SK-N-SH treated with all-trans-retinoic acid at 6 μM for 48 hours (cell line): ENCODE measurements at regions not wholly inside any gene's neighbourhood (a gene's known extent, or its start where the extent isn't known, plus 50 kb on each side); places are given as distances from the start of the nearest gene placed in this dataset.

Source experiments
- ATAC-seq: fragments of 200-7000 bp; cut with Tn5 transposase; 3 replicates; pipeline ENCODE4 v1.9.1; 2020; ENCODE audit warnings: mild to moderate bottlenecking, moderate library complexity
- ARNTL ChIP-seq: fragments of 450-650 bp; formaldehyde crosslinking; IDR thresholded peaks from 2 replicates; pipeline ENCODE4 v1.5.0; 2020; ENCODE audit warnings: low read depth, mild to moderate bottlenecking, moderate library complexity, borderline replicate concordance
- BACH2 ChIP-seq: fragments of 250-450 bp; sonication (Bioruptor Pico); IDR thresholded peaks from 2 replicates; pipeline ENCODE4 v1.9.0; 2021; ENCODE audit warnings: mild to moderate bottlenecking, borderline replicate concordance
- CSDC2 ChIP-seq: fragments of 250-450 bp; sonication (Bioruptor Pico); IDR thresholded peaks from 2 replicates; pipeline ENCODE4 v1.5.0; 2020; ENCODE audit warnings: mild to moderate bottlenecking, moderate library complexity
- ESRRG ChIP-seq: fragments of 250-450 bp; sonication (Bioruptor Pico); IDR thresholded peaks from 2 replicates; pipeline ENCODE4 v1.6.1; 2021; ENCODE audit warnings: mild to moderate bottlenecking
- GLIS3 ChIP-seq: fragments of 250-450 bp; sonication (Bioruptor Pico); IDR thresholded peaks from 2 replicates; pipeline ENCODE4 v1.5.0; 2020; ENCODE audit warnings: mild to moderate bottlenecking, moderate library complexity
- ISL1 ChIP-seq: fragments of 250-450 bp; sonication (Bioruptor Pico); IDR thresholded peaks from 2 replicates; pipeline ENCODE4 v2.1.2; 2022; ENCODE audit warnings: mild to moderate bottlenecking, moderate library complexity
- OSR1 ChIP-seq: fragments of 250-450 bp; sonication (Bioruptor Pico); IDR thresholded peaks from 2 replicates; pipeline ENCODE4 v1.8.0; 2022; ENCODE audit warnings: moderate library complexity, mild to moderate bottlenecking, inconsistent platforms
- PPARA ChIP-seq: fragments of 250-450 bp; sonication (Bioruptor Pico); IDR thresholded peaks from 2 replicates; pipeline ENCODE4 v1.5.0; 2020; ENCODE audit warnings: mild to moderate bottlenecking, borderline replicate concordance
- RARB ChIP-seq: fragments of 250-450 bp; sonication (Bioruptor Pico); IDR thresholded peaks from 2 replicates; pipeline ENCODE4 v1.8.0; 2021; ENCODE audit warnings: mild to moderate bottlenecking, moderate library complexity
- SNAI2 ChIP-seq: fragments of 250-450 bp; sonication (Bioruptor Pico); IDR thresholded peaks from 2 replicates; pipeline ENCODE4 v1.5.0; 2020; ENCODE audit warnings: mild to moderate bottlenecking, moderate library complexity
- TCF4 ChIP-seq: fragments of 250-450 bp; sonication (Bioruptor Pico); IDR thresholded peaks from 2 replicates; pipeline ENCODE4 v1.8.0; 2021; ENCODE audit warnings: mild to moderate bottlenecking, moderate library complexity, borderline replicate concordance
- TOX ChIP-seq: fragments of 250-450 bp; sonication (Bioruptor Pico); IDR thresholded peaks from 2 replicates; pipeline ENCODE4 v1.8.0; 2021; ENCODE audit warnings: mild to moderate bottlenecking, moderate library complexity, borderline replicate concordance
- ZC3H10 ChIP-seq: fragments of 250-450 bp; sonication (Bioruptor Pico); IDR thresholded peaks from 2 replicates; pipeline ENCODE4 v1.5.1; 2021; ENCODE audit warnings: mild to moderate bottlenecking, moderate library complexity
- ZFP3 ChIP-seq: fragments of 250-450 bp; sonication (Bioruptor Pico); IDR thresholded peaks from 2 replicates; pipeline ENCODE4 v1.5.0; 2020; ENCODE audit warnings: mild to moderate bottlenecking, moderate library complexity
- ZFP30 ChIP-seq: fragments of 450-650 bp; formaldehyde crosslinking; IDR thresholded peaks from 2 replicates; pipeline ENCODE4 v1.5.0; 2022; ENCODE audit warnings: mild to moderate bottlenecking, moderate library complexity
- ZNF565 ChIP-seq: fragments of 450-650 bp; formaldehyde crosslinking; conservative IDR thresholded peaks from 2 replicates; pipeline ENCODE4 v1.5.0; 2020; ENCODE audit warnings: low read depth, mild to moderate bottlenecking, moderate library complexity
- ZNF70 ChIP-seq: fragments of 450-650 bp; formaldehyde crosslinking; IDR thresholded peaks from 2 replicates; pipeline ENCODE4 v1.5.0; 2020; ENCODE audit warnings: mild to moderate bottlenecking, moderate library complexity
- ZNF8 ChIP-seq: fragments of 450-650 bp; formaldehyde crosslinking; IDR thresholded peaks from 2 replicates; pipeline ENCODE4 v1.5.0; 2020; ENCODE audit warnings: mild to moderate bottlenecking, moderate library complexity
- TF ChIP-seq, protein P1 (sequence below): fragments of 250-450 bp; sonication (Bioruptor Pico); IDR thresholded peaks from 2 replicates; pipeline ENCODE4 v1.5.1; 2020; ENCODE audit warnings: low read depth, mild to moderate bottlenecking, moderate library complexity
- TF ChIP-seq, protein P2 (sequence below): fragments of 250-450 bp; sonication (Bioruptor Pico); IDR thresholded peaks from 2 replicates; pipeline ENCODE4 v1.5.0; 2020; ENCODE audit warnings: mild to moderate bottlenecking, moderate library complexity
- TF ChIP-seq, protein P3 (sequence below): fragments of 250-450 bp; sonication (Bioruptor Pico); IDR thresholded peaks from 2 replicates; pipeline ENCODE4 v1.5.1; 2021; ENCODE audit warnings: mild to moderate bottlenecking, moderate library complexity
- TF ChIP-seq, protein P4 (sequence below): fragments of 250-450 bp; sonication (Bioruptor Pico); IDR thresholded peaks from 2 replicates; pipeline ENCODE4 v1.8.0; 2020; ENCODE audit warnings: mild to moderate bottlenecking, moderate library complexity, borderline replicate concordance

DNA sequence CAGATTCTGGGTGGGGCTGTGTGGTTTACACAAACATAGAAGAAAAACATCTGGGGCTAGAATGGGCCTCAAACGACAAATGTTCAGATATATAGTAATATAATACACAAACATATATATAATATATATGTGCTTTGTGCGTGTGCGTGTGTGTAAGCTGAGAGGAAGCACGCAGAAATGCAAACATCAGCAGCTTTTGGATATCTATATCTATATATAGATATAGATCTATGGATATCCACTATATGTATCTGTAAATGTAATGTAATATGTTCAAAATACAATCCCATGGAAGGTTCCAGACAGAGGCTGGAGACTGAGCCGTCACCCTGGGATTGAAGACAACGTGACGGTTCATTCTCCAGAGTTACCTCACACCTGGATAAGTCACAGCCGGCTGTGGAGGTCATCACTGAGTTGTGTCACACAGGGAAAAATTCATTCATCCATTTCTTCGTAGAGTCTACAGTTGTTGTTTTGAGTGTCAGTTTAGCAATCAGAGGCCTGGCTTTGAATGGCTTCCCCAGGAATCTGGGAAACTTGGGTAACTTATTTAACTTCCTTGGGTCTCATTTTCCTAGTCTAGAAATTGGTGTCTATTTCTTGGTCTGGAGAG is 123.0 kb upstream of the CPEB4 start:
- ATAC-seq: no peak
- TF ChIP-seq BACH2 (CRISPR knock-in tag) (no peak), ZNF565 (CRISPR knock-in tag) (no peak)
- TF ChIP-seq, protein P1, sequence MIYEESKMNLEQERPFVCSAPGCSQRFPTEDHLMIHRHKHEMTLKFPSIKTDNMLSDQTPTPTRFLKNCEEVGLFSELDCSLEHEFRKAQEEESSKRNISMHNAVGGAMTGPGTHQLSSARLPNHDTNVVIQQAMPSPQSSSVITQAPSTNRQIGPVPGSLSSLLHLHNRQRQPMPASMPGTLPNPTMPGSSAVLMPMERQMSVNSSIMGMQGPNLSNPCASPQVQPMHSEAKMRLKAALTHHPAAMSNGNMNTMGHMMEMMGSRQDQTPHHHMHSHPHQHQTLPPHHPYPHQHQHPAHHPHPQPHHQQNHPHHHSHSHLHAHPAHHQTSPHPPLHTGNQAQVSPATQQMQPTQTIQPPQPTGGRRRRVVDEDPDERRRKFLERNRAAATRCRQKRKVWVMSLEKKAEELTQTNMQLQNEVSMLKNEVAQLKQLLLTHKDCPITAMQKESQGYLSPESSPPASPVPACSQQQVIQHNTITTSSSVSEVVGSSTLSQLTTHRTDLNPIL: no peak

DNA sequence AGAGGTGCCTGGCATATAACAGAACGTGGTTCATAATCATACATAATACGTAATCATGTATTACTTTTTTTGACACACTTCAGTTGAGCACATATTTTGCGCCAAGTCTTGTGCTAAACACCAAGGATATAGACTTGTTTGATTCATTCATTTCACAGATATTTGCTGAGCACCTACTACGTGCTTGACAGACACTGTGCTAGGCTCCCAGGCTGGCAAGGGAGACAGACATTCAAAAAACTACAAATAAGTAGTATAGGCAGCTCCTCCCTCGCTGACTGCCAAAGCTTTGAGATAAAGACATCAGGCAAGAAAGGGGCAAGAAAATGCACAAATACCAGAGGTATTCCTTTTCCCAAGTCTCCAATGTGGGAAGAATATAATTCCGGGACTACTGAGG is 122.5 kb upstream of the CPEB4 start:
- ATAC-seq: no peak
- no peak for TF ChIP-seq GLIS3 (CRISPR knock-in tag)
- TF ChIP-seq PPARA: no peak
- TF ChIP-seq ARNTL (CRISPR knock-in tag): no peak
- no peak for TF ChIP-seq TOX
- no peak for TF ChIP-seq TCF4 (CRISPR knock-in tag)
- no peak for TF ChIP-seq ZNF565 (CRISPR knock-in tag)
- TF ChIP-seq, protein P2, sequence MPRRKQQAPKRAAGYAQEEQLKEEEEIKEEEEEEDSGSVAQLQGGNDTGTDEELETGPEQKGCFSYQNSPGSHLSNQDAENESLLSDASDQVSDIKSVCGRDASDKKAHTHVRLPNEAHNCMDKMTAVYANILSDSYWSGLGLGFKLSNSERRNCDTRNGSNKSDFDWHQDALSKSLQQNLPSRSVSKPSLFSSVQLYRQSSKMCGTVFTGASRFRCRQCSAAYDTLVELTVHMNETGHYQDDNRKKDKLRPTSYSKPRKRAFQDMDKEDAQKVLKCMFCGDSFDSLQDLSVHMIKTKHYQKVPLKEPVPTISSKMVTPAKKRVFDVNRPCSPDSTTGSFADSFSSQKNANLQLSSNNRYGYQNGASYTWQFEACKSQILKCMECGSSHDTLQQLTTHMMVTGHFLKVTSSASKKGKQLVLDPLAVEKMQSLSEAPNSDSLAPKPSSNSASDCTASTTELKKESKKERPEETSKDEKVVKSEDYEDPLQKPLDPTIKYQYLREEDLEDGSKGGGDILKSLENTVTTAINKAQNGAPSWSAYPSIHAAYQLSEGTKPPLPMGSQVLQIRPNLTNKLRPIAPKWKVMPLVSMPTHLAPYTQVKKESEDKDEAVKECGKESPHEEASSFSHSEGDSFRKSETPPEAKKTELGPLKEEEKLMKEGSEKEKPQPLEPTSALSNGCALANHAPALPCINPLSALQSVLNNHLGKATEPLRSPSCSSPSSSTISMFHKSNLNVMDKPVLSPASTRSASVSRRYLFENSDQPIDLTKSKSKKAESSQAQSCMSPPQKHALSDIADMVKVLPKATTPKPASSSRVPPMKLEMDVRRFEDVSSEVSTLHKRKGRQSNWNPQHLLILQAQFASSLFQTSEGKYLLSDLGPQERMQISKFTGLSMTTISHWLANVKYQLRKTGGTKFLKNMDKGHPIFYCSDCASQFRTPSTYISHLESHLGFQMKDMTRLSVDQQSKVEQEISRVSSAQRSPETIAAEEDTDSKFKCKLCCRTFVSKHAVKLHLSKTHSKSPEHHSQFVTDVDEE (CRISPR knock-in tag): no peak
- TF ChIP-seq, protein P3, sequence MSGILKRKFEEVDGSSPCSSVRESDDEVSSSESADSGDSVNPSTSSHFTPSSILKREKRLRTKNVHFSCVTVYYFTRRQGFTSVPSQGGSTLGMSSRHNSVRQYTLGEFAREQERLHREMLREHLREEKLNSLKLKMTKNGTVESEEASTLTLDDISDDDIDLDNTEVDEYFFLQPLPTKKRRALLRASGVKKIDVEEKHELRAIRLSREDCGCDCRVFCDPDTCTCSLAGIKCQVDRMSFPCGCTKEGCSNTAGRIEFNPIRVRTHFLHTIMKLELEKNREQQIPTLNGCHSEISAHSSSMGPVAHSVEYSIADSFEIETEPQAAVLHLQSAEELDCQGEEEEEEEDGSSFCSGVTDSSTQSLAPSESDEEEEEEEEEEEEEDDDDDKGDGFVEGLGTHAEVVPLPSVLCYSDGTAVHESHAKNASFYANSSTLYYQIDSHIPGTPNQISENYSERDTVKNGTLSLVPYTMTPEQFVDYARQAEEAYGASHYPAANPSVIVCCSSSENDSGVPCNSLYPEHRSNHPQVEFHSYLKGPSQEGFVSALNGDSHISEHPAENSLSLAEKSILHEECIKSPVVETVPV (CRISPR knock-in tag): no peak
- no peak for TF ChIP-seq RARB (CRISPR knock-in tag)
- TF ChIP-seq ZNF70 (CRISPR knock-in tag): no peak
- no peak for TF ChIP-seq ZFP3 (CRISPR knock-in tag)
- TF ChIP-seq BACH2 (CRISPR knock-in tag): no peak
- no peak for TF ChIP-seq OSR1
- no peak for TF ChIP-seq ZNF8 (CRISPR knock-in tag)
- TF ChIP-seq ISL1 (CRISPR knock-in tag): no peak
- TF ChIP-seq, protein P4, sequence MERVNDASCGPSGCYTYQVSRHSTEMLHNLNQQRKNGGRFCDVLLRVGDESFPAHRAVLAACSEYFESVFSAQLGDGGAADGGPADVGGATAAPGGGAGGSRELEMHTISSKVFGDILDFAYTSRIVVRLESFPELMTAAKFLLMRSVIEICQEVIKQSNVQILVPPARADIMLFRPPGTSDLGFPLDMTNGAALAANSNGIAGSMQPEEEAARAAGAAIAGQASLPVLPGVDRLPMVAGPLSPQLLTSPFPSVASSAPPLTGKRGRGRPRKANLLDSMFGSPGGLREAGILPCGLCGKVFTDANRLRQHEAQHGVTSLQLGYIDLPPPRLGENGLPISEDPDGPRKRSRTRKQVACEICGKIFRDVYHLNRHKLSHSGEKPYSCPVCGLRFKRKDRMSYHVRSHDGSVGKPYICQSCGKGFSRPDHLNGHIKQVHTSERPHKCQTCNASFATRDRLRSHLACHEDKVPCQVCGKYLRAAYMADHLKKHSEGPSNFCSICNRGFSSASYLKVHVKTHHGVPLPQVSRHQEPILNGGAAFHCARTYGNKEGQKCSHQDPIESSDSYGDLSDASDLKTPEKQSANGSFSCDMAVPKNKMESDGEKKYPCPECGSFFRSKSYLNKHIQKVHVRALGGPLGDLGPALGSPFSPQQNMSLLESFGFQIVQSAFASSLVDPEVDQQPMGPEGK: no peak

DNA sequence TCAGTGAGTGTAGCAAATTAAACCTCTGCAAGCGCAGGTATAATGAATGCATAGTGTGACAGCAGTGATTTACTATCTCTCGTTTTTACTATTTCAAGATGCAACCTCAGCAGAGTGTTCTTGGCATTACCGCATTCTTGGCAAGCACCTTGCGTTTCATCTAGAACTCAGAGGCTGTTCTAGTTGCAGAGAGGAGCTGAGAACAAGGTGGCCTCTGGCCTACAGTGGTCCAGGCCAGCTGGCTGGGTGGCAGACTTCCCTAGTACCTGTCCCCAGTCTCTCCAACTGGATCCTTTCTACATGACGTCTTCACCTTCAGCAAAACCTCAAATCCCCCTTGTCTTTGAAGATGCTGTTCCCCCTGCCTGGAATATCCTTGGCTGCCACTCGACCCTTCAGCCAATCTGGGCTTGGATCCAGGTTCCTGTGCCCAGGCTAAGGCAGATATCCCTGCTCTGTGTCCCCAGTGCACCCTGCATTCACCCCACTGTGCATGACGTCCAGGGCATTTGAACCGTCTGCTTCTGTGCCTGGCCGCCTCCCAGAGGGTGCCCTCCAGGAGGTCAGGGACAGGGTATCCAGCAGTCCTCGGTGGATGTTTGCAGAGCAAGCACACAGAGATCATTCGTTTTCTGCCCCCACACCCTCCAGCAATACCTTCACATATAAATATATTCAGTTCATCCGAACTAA is 120.4 kb upstream of the CPEB4 start:
- ATAC-seq: no peak
- TF ChIP-seq ZC3H10 (no peak), CSDC2 (CRISPR knock-in tag) (no peak), ARNTL (CRISPR knock-in tag) (no peak), SNAI2 (CRISPR knock-in tag) (no peak), PPARA (no peak), ZFP30 (no peak), ZNF565 (CRISPR knock-in tag) (no peak), RARB (CRISPR knock-in tag) (no peak), OSR1 (no peak), ZNF8 (CRISPR knock-in tag) (no peak), ESRRG (no peak), ISL1 (CRISPR knock-in tag) (no peak)
- TF ChIP-seq, protein P2 (CRISPR knock-in tag): no peak
- TF ChIP-seq, protein P4: no peak
- TF ChIP-seq, protein P3 (CRISPR knock-in tag): no peak
